Right atrium auricular region (tissue), 2 donors: ENCODE measurements at regions not wholly inside any gene's neighbourhood (a gene's known extent, or its start where the extent isn't known, plus 50 kb on each side); places are given as distances from the start of the nearest gene placed in this dataset.

ENCODE experiments used
- DNase-seq: peaks from one replicate; pipeline ENCODE4 v3.0.0-alpha.2; 2019; ENCODE audit warnings: low spot score
- H3K27ac ChIP-seq, 2 donors: fragments of 200-600 bp; sonication (generic); 1 replicate in 1 of 2; 2 replicates in 1 of 2; pipeline ENCODE4 v1.5.1; 2016 to 2019
- H3K27me3 ChIP-seq, 2 donors: fragments of 200-600 bp; sonication (generic); one replicate each; pipeline versions ENCODE4 v1.5.1 to v1.6.0; 2017 to 2019
- H3K36me3 ChIP-seq: fragments of 200-600 bp; sonication (generic); one replicate; pipeline ENCODE4 v1.5.1; 2016
- H3K4me1 ChIP-seq, 2 donors: fragments of 200-600 bp; sonication (generic); one replicate each; pipeline versions ENCODE4 v1.5.1 to v1.6.0; 2017 to 2019
- H3K4me3 ChIP-seq, 2 donors: fragments of 200-600 bp; sonication (generic); 1 replicate in 1 of 2; 2 replicates in 1 of 2; pipeline ENCODE4 v1.5.1; 2017 to 2019; ENCODE audit warnings: mild to moderate bottlenecking in 1 of 2, moderate library complexity in 1 of 2
- H3K9me3 ChIP-seq, 2 donors: fragments of 200-600 bp; sonication (generic); one replicate each; pipeline ENCODE4 v1.5.1; 2019
- CTCF ChIP-seq, 2 donors: fragments of 200-600 bp; sonication (generic); IDR thresholded peaks; one replicate each; pipeline ENCODE4 v1.5.1; 2019; ENCODE audit warnings: antibody characterized with exemption in 2 of 2

DNA sequence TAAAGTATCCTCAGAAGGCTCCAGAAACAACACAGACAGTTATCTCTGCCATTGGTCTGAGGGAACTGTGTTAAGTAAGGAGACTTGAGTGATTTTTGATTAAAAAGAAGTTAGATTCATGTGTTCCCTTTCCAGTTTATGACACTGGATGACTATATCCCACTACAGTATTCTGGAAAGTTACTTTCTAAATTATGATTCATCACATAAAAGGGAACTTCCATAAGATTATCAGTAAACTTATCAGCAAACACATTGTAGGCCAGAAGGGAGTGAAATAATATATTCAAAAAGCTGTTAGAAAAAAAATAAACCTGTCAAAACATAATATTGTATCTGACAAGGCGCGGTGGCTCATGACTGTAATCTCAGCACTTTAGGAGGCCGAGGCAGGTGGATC is 700.0 kb downstream of the SLITRK6 start:
- Histone ChIP-seq H3K4me1 (no peaks in the 10 kb centered on the region), H3K4me3 (no peak overlapping the region), H3K27me3 (no peaks in the 10 kb centered on the region), H3K9me3 (no peaks in the 10 kb centered on the region), H3K36me3 (no peaks in the 10 kb centered on the region), H3K27ac (no peak overlapping the region)
- no peak for DNase-seq
- TF ChIP-seq CTCF (IDR thresholded peaks at IDR 0.05): no peak

- Histone ChIP-seq H3K27me3 (no peaks in the 10 kb centered on the region), H3K4me1 (no peaks in the 10 kb centered on the region), H3K27ac (no peak overlapping the region), H3K4me3 (no peak overlapping the region), H3K36me3 (no peaks in the 10 kb centered on the region), H3K9me3 (no peaks in the 10 kb centered on the region)
- TF ChIP-seq CTCF (IDR thresholded peaks at IDR 0.05): no peak
- DNase-seq: no peak
These were observed 703.6 kb downstream of the SLITRK6 start for GRCh38 chr13:85095418-85096272.

GRCh38 chr13:85093808-85094207 is 705.4 kb downstream of the SLITRK6 start:
- no peaks in the 10 kb centered on the region for H3K36me3 ChIP-seq
- H3K27ac ChIP-seq: no peak overlapping the region
- DNase-seq: no peak
- H3K4me3 ChIP-seq: no peak overlapping the region
- H3K27me3 ChIP-seq: no peaks in the 10 kb centered on the region
- no peaks in the 10 kb centered on the region for H3K4me1 ChIP-seq
- no peaks in the 10 kb centered on the region for H3K9me3 ChIP-seq
- no peak for TF ChIP-seq CTCF (IDR thresholded peaks at IDR 0.05)

GRCh38 chr13:85091631-85092234 is 707.5 kb downstream of the SLITRK6 start:
- H3K4me3 ChIP-seq: no peak overlapping the region
- DNase-seq: no peak
- H3K27me3 ChIP-seq: no peaks in the 10 kb centered on the region
- no peak for TF ChIP-seq CTCF (IDR thresholded peaks at IDR 0.05)
- no peaks in the 10 kb centered on the region for H3K36me3 ChIP-seq
- H3K4me1 ChIP-seq: no peaks in the 10 kb centered on the region
- no peaks in the 10 kb centered on the region for H3K9me3 ChIP-seq
- no peak overlapping the region for H3K27ac ChIP-seq

GRCh38 chr13:85089186-85089585 is 710.0 kb downstream of the SLITRK6 start:
- no peak overlapping the region for H3K4me3 ChIP-seq
- no peak overlapping the region for H3K27ac ChIP-seq
- TF ChIP-seq CTCF (IDR thresholded peaks at IDR 0.05): no peak
- H3K27me3 ChIP-seq: no peaks in the 10 kb centered on the region
- H3K4me1 ChIP-seq: no peaks in the 10 kb centered on the region
- no peaks in the 10 kb centered on the region for H3K36me3 ChIP-seq
- no peak for DNase-seq
- H3K9me3 ChIP-seq: no peaks in the 10 kb centered on the region
